ENCODE measurements at regions not wholly inside any gene's neighbourhood (a gene's known extent, or its start where the extent isn't known, plus 50 kb on each side); places are given as distances from the start of the nearest gene placed in this dataset.
"Not testable (repeated sequence)": the region's sequence is repeated elsewhere in the genome, so short reads cannot be mapped to it uniquely, and the experiment has no call there.

DNA sequence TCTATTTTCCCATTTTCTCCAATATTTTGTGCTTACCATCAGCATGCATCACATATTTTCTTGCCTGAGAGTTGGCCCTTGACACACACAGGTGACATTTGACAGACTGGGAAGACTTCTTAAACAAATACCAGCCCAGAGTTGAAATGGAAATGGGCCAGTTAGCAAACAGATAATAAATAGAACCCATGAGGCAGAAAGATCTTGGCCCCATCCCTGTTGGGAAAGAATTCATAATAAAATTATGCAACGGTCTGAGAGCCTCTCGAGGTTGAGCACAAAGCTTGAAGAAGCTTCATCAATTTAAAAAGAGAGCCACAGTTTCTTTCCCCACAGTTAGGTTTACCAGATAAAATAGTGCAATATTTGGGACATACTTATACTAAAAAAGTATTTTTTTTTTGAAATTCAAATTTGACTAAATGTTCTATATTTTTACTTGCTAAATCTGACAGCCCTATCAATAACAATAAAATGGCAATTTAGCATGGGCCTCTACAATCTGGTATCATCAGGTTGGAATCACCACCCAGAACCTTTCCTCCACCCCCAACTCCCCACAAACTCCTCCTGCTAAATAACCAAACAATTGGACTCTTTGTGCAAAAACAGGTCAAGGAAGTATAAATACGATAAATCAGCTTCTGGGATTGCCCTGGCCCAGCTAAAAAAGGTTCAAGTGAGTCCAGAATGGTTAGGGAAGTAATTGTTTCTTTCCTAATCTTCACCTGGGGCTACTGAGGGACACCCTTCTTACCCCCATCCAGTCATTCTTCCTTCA is 129.8 kb downstream of the CD164 start:
- no peaks in the 10 kb centered on the region for H3K27me3 ChIP-seq (ENCODE audit: control insufficient read depth, insufficient read depth, low read length)
- no peak for DNase-seq (ENCODE audit: low read depth)
- H3K4me3 ChIP-seq (ENCODE audit: low read depth, low read length) = no peak overlapping the region
- no peaks in the 10 kb centered on the region for H3K36me3 ChIP-seq (ENCODE audit: control insufficient read depth, insufficient read depth, low read length)
- TF ChIP-seq, protein P1, sequence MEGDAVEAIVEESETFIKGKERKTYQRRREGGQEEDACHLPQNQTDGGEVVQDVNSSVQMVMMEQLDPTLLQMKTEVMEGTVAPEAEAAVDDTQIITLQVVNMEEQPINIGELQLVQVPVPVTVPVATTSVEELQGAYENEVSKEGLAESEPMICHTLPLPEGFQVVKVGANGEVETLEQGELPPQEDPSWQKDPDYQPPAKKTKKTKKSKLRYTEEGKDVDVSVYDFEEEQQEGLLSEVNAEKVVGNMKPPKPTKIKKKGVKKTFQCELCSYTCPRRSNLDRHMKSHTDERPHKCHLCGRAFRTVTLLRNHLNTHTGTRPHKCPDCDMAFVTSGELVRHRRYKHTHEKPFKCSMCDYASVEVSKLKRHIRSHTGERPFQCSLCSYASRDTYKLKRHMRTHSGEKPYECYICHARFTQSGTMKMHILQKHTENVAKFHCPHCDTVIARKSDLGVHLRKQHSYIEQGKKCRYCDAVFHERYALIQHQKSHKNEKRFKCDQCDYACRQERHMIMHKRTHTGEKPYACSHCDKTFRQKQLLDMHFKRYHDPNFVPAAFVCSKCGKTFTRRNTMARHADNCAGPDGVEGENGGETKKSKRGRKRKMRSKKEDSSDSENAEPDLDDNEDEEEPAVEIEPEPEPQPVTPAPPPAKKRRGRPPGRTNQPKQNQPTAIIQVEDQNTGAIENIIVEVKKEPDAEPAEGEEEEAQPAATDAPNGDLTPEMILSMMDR (IDR thresholded peaks at IDR 0.05; ENCODE audit: insufficient read depth, low read length, poor library complexity, severe bottlenecking) = no peak

DNA sequence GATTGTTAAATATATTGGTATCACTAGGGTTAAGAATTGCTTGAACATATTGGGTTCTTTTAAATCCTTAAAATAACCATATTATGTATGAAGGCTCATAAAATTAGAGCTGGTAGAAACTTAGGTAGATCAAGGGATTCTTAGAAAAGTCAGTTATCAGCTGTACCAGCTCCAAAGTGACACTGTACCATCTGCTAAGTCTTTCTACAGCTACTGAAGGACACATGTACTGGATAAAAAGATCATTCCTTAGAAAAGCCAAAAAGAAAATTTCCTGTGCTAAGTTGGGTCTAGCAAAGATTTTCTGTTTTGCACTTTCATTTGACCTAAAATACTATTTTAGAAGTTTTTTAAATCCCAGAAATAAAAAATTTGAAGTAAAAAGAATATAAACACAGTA is 130.4 kb downstream of the CD164 start:
- no peaks in the 10 kb centered on the region for H3K27me3 ChIP-seq (ENCODE audit: control insufficient read depth, insufficient read depth, low read length)
- no peaks in the 10 kb centered on the region for H3K36me3 ChIP-seq (ENCODE audit: control insufficient read depth, insufficient read depth, low read length)

DNA sequence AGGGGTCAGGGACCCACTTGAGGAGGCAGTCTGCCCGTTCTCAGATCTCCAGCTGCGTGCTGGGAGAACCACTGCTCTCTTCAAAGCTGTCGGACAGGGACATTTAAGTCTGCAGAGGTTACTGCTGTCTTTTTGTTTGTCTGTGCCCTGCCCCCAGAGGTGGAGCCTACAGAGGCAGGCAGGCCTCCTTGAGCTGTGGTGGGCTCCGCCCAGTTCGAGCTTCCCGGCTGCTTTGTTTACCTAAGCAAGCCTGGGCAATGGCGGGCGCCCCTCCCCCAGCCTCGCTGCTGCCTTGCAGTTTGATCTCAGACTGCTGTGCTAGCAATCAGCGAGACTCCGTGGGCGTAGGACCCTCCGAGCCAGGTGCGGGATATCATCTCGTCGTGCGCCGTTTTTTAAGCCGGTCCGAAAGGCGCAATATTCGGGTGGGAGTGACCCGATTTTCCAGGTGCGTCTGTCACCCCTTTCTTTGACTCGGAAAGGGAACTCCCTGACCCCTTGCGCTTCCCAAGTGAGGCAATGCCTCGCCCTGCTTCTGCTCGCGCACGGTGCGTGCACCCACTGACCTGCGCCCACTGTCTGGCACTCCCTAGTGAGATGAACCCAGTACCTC is 131.6 kb downstream of the CD164 start:
- H3K4me3 ChIP-seq (ENCODE audit: low read depth, low read length); DNase-seq (ENCODE audit: low read depth); H3K27me3 ChIP-seq (ENCODE audit: control insufficient read depth, insufficient read depth, low read length); H3K36me3 ChIP-seq (ENCODE audit: control insufficient read depth, insufficient read depth, low read length): not testable (repeated sequence)

More for the DNA sequence above, 130.4 kb downstream of the CD164 start:
- no peak for DNase-seq (ENCODE audit: low read depth)
- TF ChIP-seq, protein P1 (IDR thresholded peaks at IDR 0.05; ENCODE audit: insufficient read depth, low read length, poor library complexity, severe bottlenecking) = no peak
- H3K4me3 ChIP-seq (ENCODE audit: low read depth, low read length) = no peak overlapping the region

DNA sequence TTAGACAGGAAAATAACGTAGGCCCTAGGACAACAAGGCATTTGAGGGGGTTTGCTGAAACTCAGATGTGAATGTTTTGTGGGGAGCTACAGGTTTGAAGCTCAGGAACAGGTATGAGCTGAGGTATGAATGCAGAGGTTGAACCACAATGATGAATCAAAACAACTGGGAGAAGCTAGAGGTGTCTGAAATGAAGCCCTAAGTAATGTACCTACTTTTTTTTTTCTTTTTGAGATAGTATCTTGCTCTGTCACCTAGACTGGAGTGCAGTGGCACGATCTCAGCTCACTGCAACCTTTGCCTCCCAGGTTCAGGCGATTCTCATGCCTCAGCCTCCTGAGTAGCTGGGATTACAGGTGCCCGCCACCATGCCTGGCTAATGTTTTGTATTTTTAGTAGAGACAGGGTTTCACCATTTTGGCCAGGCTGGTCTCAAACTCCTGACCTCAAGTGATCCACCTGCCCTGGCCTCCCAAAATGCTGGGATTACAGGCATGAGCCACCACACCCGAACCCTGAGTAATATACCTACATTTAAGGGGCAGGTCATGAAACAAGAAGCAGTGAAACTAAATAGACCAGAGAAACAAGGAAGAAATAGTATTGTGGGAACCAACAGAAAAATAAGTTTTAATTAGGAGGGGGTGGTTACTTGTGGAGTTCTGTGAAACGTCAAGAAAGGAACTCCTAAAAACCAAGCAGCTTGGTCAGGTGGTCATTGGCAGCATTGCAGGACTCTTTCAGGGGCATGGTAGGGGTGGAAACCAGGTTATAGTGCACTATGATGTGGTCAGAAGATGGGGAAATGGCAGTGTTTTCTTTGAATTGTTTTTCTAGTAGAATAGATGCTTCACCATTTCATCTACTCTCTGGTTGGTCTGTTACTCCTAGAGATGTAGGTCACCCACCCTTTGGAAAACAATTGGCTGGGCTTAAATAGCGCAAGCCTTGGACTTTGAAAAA is 138.1 kb downstream of the CD164 start:
- Histone ChIP-seq H3K4me3 (ENCODE audit: low read depth, low read length) (no peak overlapping the region), H3K27me3 (ENCODE audit: control insufficient read depth, insufficient read depth, low read length) (no peaks in the 10 kb centered on the region), H3K36me3 (ENCODE audit: control insufficient read depth, insufficient read depth, low read length) (no peaks in the 10 kb centered on the region)
- TF ChIP-seq, protein P1 (IDR thresholded peaks at IDR 0.05; ENCODE audit: insufficient read depth, low read length, poor library complexity, severe bottlenecking) = no peak
- no peak for DNase-seq (ENCODE audit: low read depth)

- Histone ChIP-seq H3K36me3 (ENCODE audit: control insufficient read depth, insufficient read depth, low read length) (no peaks in the 10 kb centered on the region), H3K4me3 (ENCODE audit: low read depth, low read length) (no peak overlapping the region), H3K27me3 (ENCODE audit: control insufficient read depth, insufficient read depth, low read length) (no peaks in the 10 kb centered on the region)
- no peak for DNase-seq (ENCODE audit: low read depth)
- TF ChIP-seq, protein P1 (IDR thresholded peaks at IDR 0.05; ENCODE audit: insufficient read depth, low read length, poor library complexity, severe bottlenecking) = no peak
Measured at GRCh38 chr6:109242925-109243324, 139.3 kb downstream of the CD164 start.

DNA sequence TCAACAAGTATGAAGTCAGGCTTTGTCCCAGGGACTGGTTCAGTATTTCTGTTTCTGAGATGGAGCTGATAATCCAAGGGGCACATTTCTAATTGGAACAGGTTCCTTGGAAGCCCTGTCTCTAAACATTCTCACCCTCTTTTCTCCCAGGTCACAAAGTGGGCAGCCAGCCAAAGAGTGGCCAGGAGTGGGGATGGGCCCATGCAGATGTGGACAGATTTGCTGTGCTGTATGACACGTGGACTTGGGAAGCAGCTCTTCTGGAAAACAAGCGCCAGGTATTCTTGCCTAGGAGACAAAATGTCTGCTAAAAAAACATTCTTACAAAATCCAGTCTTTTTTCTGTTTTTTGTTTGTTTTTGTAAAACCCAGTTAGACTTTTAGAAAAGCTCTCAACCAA is 140.2 kb downstream of the CD164 start:
- Histone ChIP-seq H3K4me3 (ENCODE audit: low read depth, low read length) (no peak overlapping the region), H3K27me3 (ENCODE audit: control insufficient read depth, insufficient read depth, low read length) (no peaks in the 10 kb centered on the region), H3K36me3 (ENCODE audit: control insufficient read depth, insufficient read depth, low read length) (no peaks in the 10 kb centered on the region)
- TF ChIP-seq, protein P1 (IDR thresholded peaks at IDR 0.05; ENCODE audit: insufficient read depth, low read length, poor library complexity, severe bottlenecking) = no peak
- no peak for DNase-seq (ENCODE audit: low read depth)

All from kidney epithelial cell (primary cell).